ENCODE measurements at regions not wholly inside any gene's neighbourhood (a gene's known extent, or its start where the extent isn't known, plus 50 kb on each side); places are given as distances from the start of the nearest gene placed in this dataset.

GRCh38 chr1:34363447-34363846 is 186.7 kb downstream of the C1orf94 start:
- TF ChIP-seq, protein P1, sequence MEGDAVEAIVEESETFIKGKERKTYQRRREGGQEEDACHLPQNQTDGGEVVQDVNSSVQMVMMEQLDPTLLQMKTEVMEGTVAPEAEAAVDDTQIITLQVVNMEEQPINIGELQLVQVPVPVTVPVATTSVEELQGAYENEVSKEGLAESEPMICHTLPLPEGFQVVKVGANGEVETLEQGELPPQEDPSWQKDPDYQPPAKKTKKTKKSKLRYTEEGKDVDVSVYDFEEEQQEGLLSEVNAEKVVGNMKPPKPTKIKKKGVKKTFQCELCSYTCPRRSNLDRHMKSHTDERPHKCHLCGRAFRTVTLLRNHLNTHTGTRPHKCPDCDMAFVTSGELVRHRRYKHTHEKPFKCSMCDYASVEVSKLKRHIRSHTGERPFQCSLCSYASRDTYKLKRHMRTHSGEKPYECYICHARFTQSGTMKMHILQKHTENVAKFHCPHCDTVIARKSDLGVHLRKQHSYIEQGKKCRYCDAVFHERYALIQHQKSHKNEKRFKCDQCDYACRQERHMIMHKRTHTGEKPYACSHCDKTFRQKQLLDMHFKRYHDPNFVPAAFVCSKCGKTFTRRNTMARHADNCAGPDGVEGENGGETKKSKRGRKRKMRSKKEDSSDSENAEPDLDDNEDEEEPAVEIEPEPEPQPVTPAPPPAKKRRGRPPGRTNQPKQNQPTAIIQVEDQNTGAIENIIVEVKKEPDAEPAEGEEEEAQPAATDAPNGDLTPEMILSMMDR (IDR thresholded peaks at IDR 0.05), result no peak
- TF ChIP-seq POLR2A (IDR thresholded peaks at IDR 0.05), result no peak

Data from adrenal gland (tissue), 5 donors.